Endothelial cell of umbilical vein (primary cell): ENCODE measurements at regions not wholly inside any gene's neighbourhood (a gene's known extent, or its start where the extent isn't known, plus 50 kb on each side); places are given as distances from the start of the nearest gene placed in this dataset.

Experiments
- BruUV-seq: library from RNA; stranded (reverse); fragments of 400-500 nt; replicated peaks from 2 replicates; lab custom pipeline; 2021; lab: Mats Ljungman, UMichigan
- CTCF ChIA-PET: fragments of 300-600, 350-600 bp; sonication (Branson Sonifier 250); formaldehyde crosslinking; loops from one replicate; lab custom pipeline; 2021; ENCODE audit warnings: antibody characterized with exemption, inconsistent platforms; lab: Charles Lee
- POLR2A ChIA-PET: fragments of 300-600, 350-600 bp; sonication (Branson Sonifier 250); formaldehyde crosslinking; loops from one replicate; lab custom pipeline; 2021; ENCODE audit warnings: antibody characterized with exemption, inconsistent platforms; lab: Charles Lee
- DNase-seq: peaks from one replicate; pipeline ENCODE4 v3.0.0-alpha.2; 2011; ENCODE audit warnings: low read depth, low spot score
- FAIRE-seq: peaks from 2 replicates; lab custom pipeline; 2011; peaks lifted over from hg19 to GRCh38; lab: Jason Lieb, UNC
- H2AFZ ChIP-seq: 2 replicates; pipeline ENCODE4 v1.6.0; 2012; ENCODE audit warnings: low read depth, low read length, control low read depth, inconsistent platforms
- H3K27ac ChIP-seq: 2 replicates; pipeline ENCODE4 v1.5.1; 2011; ENCODE audit warnings: low read depth, mild to moderate bottlenecking, control low read depth, low read length, moderate library complexity; ENCODE audit not compliant: insufficient read depth
- H3K27me3 ChIP-seq, 2 experiments: 2 replicates each; pipeline versions ENCODE4 v1.6.0 to v1.6.1; 2011; ENCODE audit warnings: low read length in 2 of 2, mixed read lengths in 1 of 2; ENCODE audit not compliant: control insufficient read depth in 2 of 2, insufficient read depth in 2 of 2
- H3K36me3 ChIP-seq, 2 experiments: 2 replicates in 1 of 2; 3 replicates in 1 of 2; pipeline ENCODE4 v1.5.1; 2011; ENCODE audit warnings: low read length in 2 of 2, mild to moderate bottlenecking in 1 of 2, moderate library complexity in 1 of 2; ENCODE audit not compliant: control insufficient read depth in 2 of 2, insufficient read depth in 2 of 2; ENCODE audit errors: extremely low read depth in 1 of 2
- H3K4me1 ChIP-seq: 3 replicates; pipeline ENCODE4 v1.5.1; 2011; ENCODE audit warnings: mild to moderate bottlenecking, low read length; ENCODE audit not compliant: control insufficient read depth, insufficient read depth; ENCODE audit errors: extremely low read depth
- H3K4me2 ChIP-seq: 2 replicates; pipeline ENCODE4 v1.6.1; 2011; ENCODE audit warnings: low read length, control low read depth, mixed read lengths; ENCODE audit not compliant: insufficient read depth
- H3K4me3 ChIP-seq, 3 experiments: fragments of 200-600 bp in 1 of 3; sonication (generic), shearing (Covaris generic) in 1 of 3; replicated peaks in 1 of 3; 2 replicates each; pipeline ENCODE4 v1.5.1; 2011 to 2016; ENCODE audit warnings: control low read depth in 3 of 3, low read length in 3 of 3, mild to moderate bottlenecking in 2 of 3, inconsistent platforms in 1 of 3, low read depth in 1 of 3, moderate library complexity in 1 of 3; ENCODE audit not compliant: insufficient read depth in 1 of 3
- H3K79me2 ChIP-seq: 2 replicates; pipeline ENCODE4 v1.6.0; 2012; ENCODE audit warnings: low read length, inconsistent platforms; ENCODE audit not compliant: control insufficient read depth, insufficient read depth
- H3K9ac ChIP-seq: replicated peaks from 2 replicates; pipeline ENCODE3; 2011; ENCODE audit warnings: low read length, control low read depth; ENCODE audit not compliant: insufficient read depth; ENCODE audit errors: extremely low read depth
- H3K9me1 ChIP-seq: replicated peaks from 3 replicates; pipeline ENCODE4 v1.6.0; 2011; ENCODE audit warnings: mild to moderate bottlenecking, low read length; ENCODE audit not compliant: control insufficient read depth, insufficient read depth; ENCODE audit errors: extremely low read depth
- H3K9me3 ChIP-seq: replicated peaks from 2 replicates; pipeline ENCODE4 v1.5.1; 2012; ENCODE audit warnings: low read length, inconsistent platforms; ENCODE audit not compliant: control insufficient read depth, insufficient read depth
- H4K20me1 ChIP-seq: replicated peaks from 2 replicates; pipeline ENCODE3; 2011; ENCODE audit warnings: mild to moderate bottlenecking, low read length; ENCODE audit not compliant: control insufficient read depth, insufficient read depth; ENCODE audit errors: extremely low read depth
- CTCF ChIP-seq, 2 donors: IDR thresholded peaks; 1 replicate in 1 of 2; 2 replicates in 1 of 2; pipeline ENCODE4 v1.5.1; 2011; ENCODE audit warnings: low read length in 2 of 2, mild to moderate bottlenecking in 2 of 2, moderate library complexity in 2 of 2, control low read depth in 1 of 2, inconsistent platforms in 1 of 2, low read depth in 1 of 2; ENCODE audit not compliant: insufficient read depth in 1 of 2; ENCODE audit errors: extremely low read depth in 1 of 2
- EZH2 ChIP-seq: IDR thresholded peaks from 2 replicates; pipeline ENCODE4 v1.6.1; 2012; ENCODE audit warnings: borderline replicate concordance, low read depth, mild to moderate bottlenecking, moderate library complexity, low read length, inconsistent platforms; ENCODE audit not compliant: severe bottlenecking
- FOS ChIP-seq: IDR thresholded peaks from 2 replicates; pipeline ENCODE4 v1.6.1; 2011; ENCODE audit warnings: mild to moderate bottlenecking, low read length, moderate library complexity, borderline replicate concordance; ENCODE audit not compliant: insufficient read depth
- GATA2 ChIP-seq: IDR thresholded peaks from 2 replicates; pipeline ENCODE4 v1.7.0; 2011; ENCODE audit warnings: low read depth, mild to moderate bottlenecking, moderate library complexity, mixed read lengths, low read length; ENCODE audit not compliant: insufficient read length, insufficient read depth
- JUN ChIP-seq: IDR thresholded peaks from 2 replicates; pipeline ENCODE4 v1.6.1; 2011; ENCODE audit warnings: borderline replicate concordance, low read depth; ENCODE audit not compliant: insufficient read length, insufficient read depth
- MAX ChIP-seq: IDR thresholded peaks from 2 replicates; pipeline ENCODE4 v1.6.1; 2011; ENCODE audit not compliant: insufficient read depth, insufficient read length
- MYC ChIP-seq: IDR thresholded peaks from one replicate; pipeline ENCODE4 v1.6.1; 2011; ENCODE audit warnings: mild to moderate bottlenecking, low read depth, low read length
- POLR2A ChIP-seq: IDR thresholded peaks from 2 replicates; pipeline ENCODE4 v1.6.1; 2012; ENCODE audit warnings: low read depth, mild to moderate bottlenecking, control low read depth, low read length
- POLR2AphosphoS5 ChIP-seq: IDR thresholded peaks from 2 replicates; pipeline ENCODE4 v1.6.1; 2012; ENCODE audit warnings: low read depth, mild to moderate bottlenecking, control low read depth, low read length, moderate library complexity; ENCODE audit not compliant: insufficient read depth
- dilution Hi-C: fragments of 300-500 bp; cut with MboI; formaldehyde crosslinking; loops from one replicate; pipeline ENCODE4 v1.15.0; 2019; ENCODE audit warnings: low sequenced_read_pairs; ENCODE audit not compliant: extremely low pct_ligation_motif_present
- intact Hi-C: fragments of 100-400 bp; cut with micrococcal nuclease; formaldehyde crosslinking; loops from one replicate; pipeline ENCODE4 v1.10.0; 2022

- ChIA-PET CTCF (no interaction called here), POLR2A (no interaction called here)
- no peaks in the 10 kb centered on the region for H3K79me2 ChIP-seq
- no peak overlapping the region for H3K4me2 ChIP-seq
- no peak overlapping the region for H3K27ac ChIP-seq
- H3K9me3 ChIP-seq = no peaks in the 10 kb centered on the region
- no peaks in the 10 kb centered on the region for H3K9me1 ChIP-seq
- BruUV-seq = no TSS peak
- intact Hi-C loops = no loop called here
- no peaks in the 10 kb centered on the region for H3K27me3 ChIP-seq
- no peak overlapping the region for H2AFZ ChIP-seq
- FAIRE-seq (no peak), DNase-seq (no peak)
- no peak for TF ChIP-seq EZH2
- no peak for TF ChIP-seq MYC
- no peak for TF ChIP-seq FOS
- no peak for TF ChIP-seq POLR2AphosphoS5
- TF ChIP-seq MAX = no peak
- TF ChIP-seq CTCF (IDR thresholded peaks at IDR 0.05; ENCODE audit: extremely low read depth in 1 of 2, insufficient read depth in 1 of 2, low read depth in 1 of 2, low read length in 2 of 2) = no peak
- no peak for TF ChIP-seq JUN
- no peak for TF ChIP-seq POLR2A
- TF ChIP-seq GATA2 = no peak
- H4K20me1 ChIP-seq = no peaks in the 10 kb centered on the region
- dilution Hi-C loops = no loop called here
- H3K4me1 ChIP-seq = no peaks in the 10 kb centered on the region
- H3K36me3 ChIP-seq = no peaks in the 10 kb centered on the region
- H3K9ac ChIP-seq = no peak overlapping the region
- H3K4me3 ChIP-seq = no peak overlapping the region
Measured at GRCh38 chr11:134535029-134536025, 123.3 kb upstream of the B3GAT1 start.
